GM06990 (cell line): ENCODE measurements at regions not wholly inside any gene's neighbourhood (a gene's known extent, or its start where the extent isn't known, plus 50 kb on each side); places are given as distances from the start of the nearest gene placed in this dataset.

Source experiments
- DNase-seq: peaks from one replicate; pipeline ENCODE4 v3.0.0-alpha.2; 2011; ENCODE audit not compliant: insufficient read length; ENCODE audit errors: extremely low read depth
- H3K27me3 ChIP-seq: replicated peaks from 2 replicates; pipeline ENCODE4 v1.6.0; 2011; ENCODE audit warnings: low read length; ENCODE audit not compliant: control insufficient read depth, insufficient read depth
- H3K36me3 ChIP-seq: 2 replicates; pipeline ENCODE4 v1.5.1; 2011; ENCODE audit warnings: low read length; ENCODE audit not compliant: control insufficient read depth, insufficient read depth
- H3K4me3 ChIP-seq: replicated peaks from 2 replicates; pipeline ENCODE4 v1.5.1; 2011; ENCODE audit warnings: low read depth, mild to moderate bottlenecking, control low read depth, low read length
- TF ChIP-seq, protein P1 (sequence below): IDR thresholded peaks from 2 replicates; pipeline ENCODE4 v1.5.1; 2011; ENCODE audit warnings: low read length, control low read depth, mild to moderate bottlenecking, inconsistent platforms; ENCODE audit not compliant: insufficient read depth, poor library complexity, severe bottlenecking

DNA sequence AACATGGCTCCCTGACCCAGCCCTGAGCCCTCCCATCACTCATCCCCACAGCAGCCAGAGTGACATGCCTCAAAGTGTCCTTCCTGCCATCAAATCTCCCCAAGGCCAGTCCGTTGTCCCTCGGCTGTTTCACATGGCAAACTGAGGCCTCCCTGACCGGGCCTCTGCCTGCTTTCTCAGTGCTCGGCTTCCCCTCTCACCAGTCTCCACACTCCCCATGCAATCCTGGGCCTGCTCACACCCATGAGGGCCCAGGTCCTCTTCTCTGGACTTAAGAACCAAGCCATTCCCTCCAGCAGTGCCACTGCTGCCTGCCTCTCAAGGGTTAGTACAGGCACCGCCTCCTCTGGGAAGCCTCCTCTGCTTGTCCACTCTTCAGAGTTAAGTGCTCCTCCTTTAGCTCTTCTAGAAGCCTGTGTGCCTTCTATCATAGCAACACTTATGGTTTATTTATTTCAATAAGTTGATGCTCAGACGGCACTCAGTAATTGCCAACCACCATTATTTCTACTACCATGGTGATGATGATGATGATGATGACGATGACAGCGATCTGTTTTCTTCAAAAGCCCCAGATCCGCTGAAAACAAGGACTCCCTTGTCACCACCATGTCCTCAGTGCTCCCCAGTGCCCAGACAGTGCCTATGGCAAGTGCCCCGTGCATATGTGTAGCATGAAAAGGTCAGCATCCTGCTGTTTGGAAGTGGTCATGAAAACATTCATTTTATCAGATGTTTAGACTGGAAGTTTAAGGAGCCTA, 449.0 kb downstream of the CDH26 start:
- Histone ChIP-seq H3K4me3 (no peak overlapping the region), H3K27me3 (no peaks in the 10 kb centered on the region), H3K36me3 (no peaks in the 10 kb centered on the region)
- no peak for DNase-seq
- TF ChIP-seq, protein P1, sequence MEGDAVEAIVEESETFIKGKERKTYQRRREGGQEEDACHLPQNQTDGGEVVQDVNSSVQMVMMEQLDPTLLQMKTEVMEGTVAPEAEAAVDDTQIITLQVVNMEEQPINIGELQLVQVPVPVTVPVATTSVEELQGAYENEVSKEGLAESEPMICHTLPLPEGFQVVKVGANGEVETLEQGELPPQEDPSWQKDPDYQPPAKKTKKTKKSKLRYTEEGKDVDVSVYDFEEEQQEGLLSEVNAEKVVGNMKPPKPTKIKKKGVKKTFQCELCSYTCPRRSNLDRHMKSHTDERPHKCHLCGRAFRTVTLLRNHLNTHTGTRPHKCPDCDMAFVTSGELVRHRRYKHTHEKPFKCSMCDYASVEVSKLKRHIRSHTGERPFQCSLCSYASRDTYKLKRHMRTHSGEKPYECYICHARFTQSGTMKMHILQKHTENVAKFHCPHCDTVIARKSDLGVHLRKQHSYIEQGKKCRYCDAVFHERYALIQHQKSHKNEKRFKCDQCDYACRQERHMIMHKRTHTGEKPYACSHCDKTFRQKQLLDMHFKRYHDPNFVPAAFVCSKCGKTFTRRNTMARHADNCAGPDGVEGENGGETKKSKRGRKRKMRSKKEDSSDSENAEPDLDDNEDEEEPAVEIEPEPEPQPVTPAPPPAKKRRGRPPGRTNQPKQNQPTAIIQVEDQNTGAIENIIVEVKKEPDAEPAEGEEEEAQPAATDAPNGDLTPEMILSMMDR, result no peak

GRCh38 chr20:60407938-60408337, 449.7 kb downstream of the CDH26 start:
- H3K4me3 ChIP-seq, result no peak overlapping the region
- H3K36me3 ChIP-seq, result no peaks in the 10 kb centered on the region
- DNase-seq, result no peak
- H3K27me3 ChIP-seq, result no peaks in the 10 kb centered on the region
- TF ChIP-seq, protein P1, result no peak

DNA sequence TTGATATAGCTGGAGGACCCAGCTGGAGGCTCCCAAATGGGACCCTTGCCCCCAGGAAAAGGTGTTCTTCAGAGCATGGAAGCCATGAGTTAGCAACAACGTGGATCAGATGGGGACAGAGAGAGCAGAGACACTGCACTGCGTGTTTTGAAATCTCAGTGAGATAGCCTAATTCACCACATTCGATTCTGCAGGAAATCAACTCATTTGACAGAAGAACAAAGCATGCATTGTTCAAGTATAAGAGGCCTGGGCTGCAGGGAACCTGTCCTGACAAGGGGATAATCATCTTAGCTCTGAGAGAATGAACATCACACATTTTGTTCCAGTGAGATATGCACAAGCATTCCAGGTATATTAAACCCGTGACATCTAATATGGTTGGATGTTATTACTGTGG, 450.2 kb downstream of the CDH26 start:
- DNase-seq, result no peak
- Histone ChIP-seq H3K27me3 (no peaks in the 10 kb centered on the region), H3K36me3 (no peaks in the 10 kb centered on the region), H3K4me3 (no peak overlapping the region)
- TF ChIP-seq, protein P1, result no peak

- H3K36me3 ChIP-seq, result no peaks in the 10 kb centered on the region
- no peaks in the 10 kb centered on the region for H3K27me3 ChIP-seq
- TF ChIP-seq, protein P1, result no peak
- no peak for DNase-seq
- no peak overlapping the region for H3K4me3 ChIP-seq
Measured at GRCh38 chr20:60410618-60411264, 452.5 kb downstream of the CDH26 start.

GRCh38 chr20:60411813-60412212, 453.6 kb downstream of the CDH26 start:
- no peak for DNase-seq
- TF ChIP-seq, protein P1, result no peak
- Histone ChIP-seq H3K36me3 (no peaks in the 10 kb centered on the region), H3K4me3 (no peak overlapping the region), H3K27me3 (no peaks in the 10 kb centered on the region)
